Neural cell (in vitro differentiated cells): ENCODE measurements at regions not wholly inside any gene's neighbourhood (a gene's known extent, or its start where the extent isn't known, plus 50 kb on each side); places are given as distances from the start of the nearest gene placed in this dataset.

Experiments used
- H2AFZ ChIP-seq: fragments of 200-600, 300-800 bp; sonication (generic), shearing (Covaris generic); 2 replicates; pipeline ENCODE4 v1.6.0; 2014; ENCODE audit warnings: low read depth, mild to moderate bottlenecking, antibody characterized with exemption, low read length, moderate library complexity
- H3F3A ChIP-seq: fragments of 200-600 bp; shearing (Covaris generic); 2 replicates; pipeline ENCODE4 v1.6.1; 2016; ENCODE audit warnings: mild to moderate bottlenecking, moderate library complexity, mixed read lengths, antibody characterized with exemption, low read length; ENCODE audit not compliant: insufficient read depth, poor library complexity, severe bottlenecking
- H3K27ac ChIP-seq: fragments of 200-600, 300-800 bp; sonication (generic), shearing (Covaris generic); 2 replicates; pipeline ENCODE4 v1.5.1; 2014; ENCODE audit warnings: mild to moderate bottlenecking, low read length, moderate library complexity
- H3K27me3 ChIP-seq: fragments of 300-800, 200-600 bp; sonication (generic), shearing (Covaris generic); 2 replicates; pipeline ENCODE4 v1.6.0; 2014; ENCODE audit warnings: mild to moderate bottlenecking, low read depth, low read length, moderate library complexity; ENCODE audit not compliant: insufficient read depth
- H3K36me3 ChIP-seq: fragments of 300-800, 200-600 bp; sonication (generic), shearing (Covaris generic); 2 replicates; pipeline ENCODE4 v1.5.1; 2014; ENCODE audit warnings: mild to moderate bottlenecking, antibody characterized with exemption, low read length, moderate library complexity; ENCODE audit not compliant: insufficient read depth
- H3K4me2 ChIP-seq: fragments of 300-800, 200-600 bp; sonication (generic), shearing (Covaris generic); 2 replicates; pipeline ENCODE4 v1.6.0; 2014; ENCODE audit warnings: mild to moderate bottlenecking, low read length
- H3K4me3 ChIP-seq: fragments of 300-800, 200-600 bp; sonication (generic), shearing (Covaris generic); 2 replicates; pipeline ENCODE4 v1.5.1; 2014; ENCODE audit warnings: mild to moderate bottlenecking, low read length, moderate library complexity
- H3K79me2 ChIP-seq: fragments of 200-600 bp; shearing (Covaris generic); replicated peaks from 2 replicates; pipeline ENCODE4 v1.6.0; 2014; ENCODE audit warnings: mild to moderate bottlenecking, low read length, moderate library complexity; ENCODE audit not compliant: insufficient read depth
- H3K9ac ChIP-seq: fragments of 300-800, 200-600 bp; sonication (generic), shearing (Covaris generic); 2 replicates; pipeline ENCODE4 v1.6.1; 2016; ENCODE audit warnings: mild to moderate bottlenecking, low read length, mixed read lengths
- H3K9me2 ChIP-seq: fragments of 200-600 bp; shearing (Covaris generic); 2 replicates; pipeline ENCODE4 v1.6.1; 2016; ENCODE audit warnings: mild to moderate bottlenecking, low read length, mixed read lengths; ENCODE audit not compliant: insufficient read depth
- H3K9me3 ChIP-seq: fragments of 200-600, 300-800 bp; sonication (generic), shearing (Covaris generic); 2 replicates; pipeline ENCODE4 v1.6.1; 2016; ENCODE audit warnings: mild to moderate bottlenecking, mixed run types, low read length, moderate library complexity, mixed read lengths
- H4K20me1 ChIP-seq: fragments of 200-600 bp; shearing (Covaris generic); 2 replicates; pipeline ENCODE4 v1.6.1; 2016; ENCODE audit warnings: mild to moderate bottlenecking, mixed run types; ENCODE audit not compliant: insufficient read depth
- EP300 ChIP-seq: fragments of 450-650 bp; conservative IDR thresholded peaks from 2 replicates; pipeline ENCODE4 v1.6.1; 2014; ENCODE audit warnings: antibody characterized with exemption, mild to moderate bottlenecking, moderate library complexity; ENCODE audit not compliant: poor library complexity, severe bottlenecking
- EZH2 ChIP-seq: fragments of 200-600, 300-800 bp; shearing (Covaris generic), sonication (generic); IDR thresholded peaks from 2 replicates; pipeline ENCODE4 v1.6.1; 2014; ENCODE audit warnings: antibody characterized with exemption, low read length, borderline replicate concordance, mild to moderate bottlenecking; ENCODE audit not compliant: insufficient read depth, poor library complexity, severe bottlenecking
- MXI1 ChIP-seq: fragments of 450-650 bp; conservative IDR thresholded peaks from 2 replicates; pipeline ENCODE4 v1.6.1; 2014; ENCODE audit warnings: antibody characterized with exemption, mild to moderate bottlenecking; ENCODE audit not compliant: poor library complexity, severe bottlenecking
- POLR2AphosphoS5 ChIP-seq: IDR thresholded peaks from 2 replicates; pipeline ENCODE4 v1.6.1; 2012
- RAD21 ChIP-seq: fragments of 450-650 bp; conservative IDR thresholded peaks from 2 replicates; pipeline ENCODE4 v1.6.1; 2014; ENCODE audit warnings: antibody characterized with exemption, mild to moderate bottlenecking, moderate library complexity
- REST ChIP-seq: IDR thresholded peaks from 2 replicates; pipeline ENCODE4 v1.6.1; 2012; ENCODE audit warnings: borderline replicate concordance
- SMC3 ChIP-seq: fragments of 450-650 bp; conservative IDR thresholded peaks from 2 replicates; pipeline ENCODE4 v1.6.1; 2014; ENCODE audit warnings: antibody characterized with exemption, mild to moderate bottlenecking, moderate library complexity; ENCODE audit not compliant: poor library complexity
- TAF1 ChIP-seq: IDR thresholded peaks from 2 replicates; pipeline ENCODE4 v1.6.1; 2012; ENCODE audit warnings: low read depth
- TF ChIP-seq, protein P1 (sequence below): fragments of 450-650 bp; IDR thresholded peaks from 2 replicates; pipeline ENCODE4 v1.5.1; 2014; ENCODE audit warnings: antibody characterized with exemption, mild to moderate bottlenecking, moderate library complexity; ENCODE audit not compliant: poor library complexity, severe bottlenecking

DNA sequence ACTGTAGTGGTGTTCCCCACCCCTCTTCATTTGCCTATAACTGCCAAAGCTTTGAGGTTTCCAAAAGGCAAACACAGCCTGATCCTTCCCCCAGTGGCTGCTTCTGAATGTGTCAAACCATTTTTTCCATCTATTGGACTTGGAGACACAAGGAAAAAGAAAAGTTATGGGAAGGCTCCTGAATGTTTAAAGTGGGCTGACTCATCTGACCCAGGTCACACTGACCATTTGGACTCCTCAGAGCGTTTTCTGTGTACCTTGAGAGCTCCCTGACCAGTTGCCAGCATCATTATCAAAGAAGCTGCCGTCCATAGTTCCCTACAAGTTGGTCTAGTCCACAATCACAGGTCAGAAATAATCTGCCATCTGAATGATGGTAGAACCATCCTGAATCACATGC, 123.4 kb upstream of the COL3A1 start:
- H3K9me3 ChIP-seq = no peaks in the 10 kb centered on the region
- no peaks in the 10 kb centered on the region for H4K20me1 ChIP-seq
- no peaks in the 10 kb centered on the region for H3K36me3 ChIP-seq
- no peaks in the 10 kb centered on the region for H3K79me2 ChIP-seq
- no peaks in the 10 kb centered on the region for H3F3A ChIP-seq
- H3K4me3 ChIP-seq = no peak overlapping the region
- H3K4me2 ChIP-seq = no peak overlapping the region
- TF ChIP-seq MXI1 = no peak
- TF ChIP-seq EP300 = no peak
- no peak for TF ChIP-seq RAD21
- no peak for TF ChIP-seq REST
- TF ChIP-seq POLR2AphosphoS5 = no peak
- no peak for TF ChIP-seq EZH2
- H3K9me2 ChIP-seq = no peaks in the 10 kb centered on the region
- no peak overlapping the region for H3K27ac ChIP-seq
- no peaks in the 10 kb centered on the region for H3K27me3 ChIP-seq
- H2AFZ ChIP-seq = no peak overlapping the region
- H3K9ac ChIP-seq = no peak overlapping the region

DNA sequence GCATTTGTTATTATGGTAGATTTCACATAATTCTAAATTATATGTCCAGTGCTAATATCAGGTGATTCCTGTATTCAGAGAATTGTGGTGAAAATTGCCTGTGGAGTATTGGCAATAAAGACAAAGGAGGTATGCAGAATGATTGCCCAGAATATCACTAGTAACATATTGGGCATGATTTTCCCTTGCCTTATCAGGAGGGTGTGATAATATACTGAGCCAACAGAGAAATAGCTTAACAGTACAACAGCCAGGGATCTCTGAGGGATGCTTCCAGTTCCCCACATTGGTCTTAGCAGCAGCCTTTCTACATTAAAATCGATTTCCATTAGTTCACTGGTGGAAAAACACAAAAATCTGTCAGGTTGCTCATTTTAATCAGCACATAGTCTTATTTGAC, 122.9 kb upstream of the COL3A1 start:
- Histone ChIP-seq H3K9ac (no peak overlapping the region), H3K9me3 (no peaks in the 10 kb centered on the region), H3K36me3 (no peaks in the 10 kb centered on the region), H3K79me2 (no peaks in the 10 kb centered on the region), H3K27ac (no peak overlapping the region), H2AFZ (no peak overlapping the region), H4K20me1 (no peaks in the 10 kb centered on the region), H3K4me2 (no peak overlapping the region), H3K27me3 (no peaks in the 10 kb centered on the region), H3K4me3 (no peak overlapping the region), H3K9me2 (no peaks in the 10 kb centered on the region), H3F3A (no peaks in the 10 kb centered on the region)
- TF ChIP-seq EZH2 (no peak), TAF1 (no peak), REST (no peak), SMC3 (no peak), EP300 (no peak), MXI1 (no peak), POLR2AphosphoS5 (no peak), RAD21 (no peak)
- TF ChIP-seq, protein P1, sequence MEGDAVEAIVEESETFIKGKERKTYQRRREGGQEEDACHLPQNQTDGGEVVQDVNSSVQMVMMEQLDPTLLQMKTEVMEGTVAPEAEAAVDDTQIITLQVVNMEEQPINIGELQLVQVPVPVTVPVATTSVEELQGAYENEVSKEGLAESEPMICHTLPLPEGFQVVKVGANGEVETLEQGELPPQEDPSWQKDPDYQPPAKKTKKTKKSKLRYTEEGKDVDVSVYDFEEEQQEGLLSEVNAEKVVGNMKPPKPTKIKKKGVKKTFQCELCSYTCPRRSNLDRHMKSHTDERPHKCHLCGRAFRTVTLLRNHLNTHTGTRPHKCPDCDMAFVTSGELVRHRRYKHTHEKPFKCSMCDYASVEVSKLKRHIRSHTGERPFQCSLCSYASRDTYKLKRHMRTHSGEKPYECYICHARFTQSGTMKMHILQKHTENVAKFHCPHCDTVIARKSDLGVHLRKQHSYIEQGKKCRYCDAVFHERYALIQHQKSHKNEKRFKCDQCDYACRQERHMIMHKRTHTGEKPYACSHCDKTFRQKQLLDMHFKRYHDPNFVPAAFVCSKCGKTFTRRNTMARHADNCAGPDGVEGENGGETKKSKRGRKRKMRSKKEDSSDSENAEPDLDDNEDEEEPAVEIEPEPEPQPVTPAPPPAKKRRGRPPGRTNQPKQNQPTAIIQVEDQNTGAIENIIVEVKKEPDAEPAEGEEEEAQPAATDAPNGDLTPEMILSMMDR = no peak
